H54 (cell line): ENCODE measurements at regions not wholly inside any gene's neighbourhood (a gene's known extent, or its start where the extent isn't known, plus 50 kb on each side); places are given as distances from the start of the nearest gene placed in this dataset.

Experiments used
- DNase-seq: peaks from one replicate; pipeline ENCODE4 v3.0.0; 2011; ENCODE audit warnings: low spot score, mixed read lengths; ENCODE audit not compliant: insufficient read length
- FAIRE-seq: peaks from 3 replicates; lab custom pipeline; 2011; peaks lifted over from hg19 to GRCh38; lab: Jason Lieb, UNC
- POLR2A ChIP-seq: IDR thresholded peaks from 2 replicates; pipeline ENCODE4 v1.6.1; 2011; ENCODE audit warnings: low read depth, mild to moderate bottlenecking, low read length

- TF ChIP-seq POLR2A = no peak
- FAIRE-seq (no peak), DNase-seq (no peak)
These were observed 212.6 kb upstream of the MAN1A1 start for GRCh38 chr6:119562168-119562567.

- DNase-seq (no peak), FAIRE-seq (no peak)
- no peak for TF ChIP-seq POLR2A
These were observed 210.0 kb upstream of the MAN1A1 start for GRCh38 chr6:119559586-119559985.

- TF ChIP-seq POLR2A = no peak
- FAIRE-seq = no peak
- no peak for DNase-seq
These were observed 207.7 kb upstream of the MAN1A1 start for GRCh38 chr6:119557239-119557638.

- DNase-seq (no peak), FAIRE-seq (no peak)
- no peak for TF ChIP-seq POLR2A
These were observed 202.5 kb upstream of the MAN1A1 start for GRCh38 chr6:119552021-119552420.

GRCh38 chr6:119547024-119547423 lies 197.5 kb upstream of the MAN1A1 start:
- no peak for FAIRE-seq
- no peak for DNase-seq
- TF ChIP-seq POLR2A = no peak

GRCh38 chr6:119545245-119545644 lies 195.7 kb upstream of the MAN1A1 start:
- FAIRE-seq = no peak
- no peak for DNase-seq
- TF ChIP-seq POLR2A = no peak

GRCh38 chr6:119544325-119545175 lies 195.0 kb upstream of the MAN1A1 start:
- no peak for TF ChIP-seq POLR2A
- no peak for DNase-seq
- no peak for FAIRE-seq

GRCh38 chr6:119543332-119543731 lies 193.8 kb upstream of the MAN1A1 start:
- FAIRE-seq = no peak
- TF ChIP-seq POLR2A = no peak
- no peak for DNase-seq

- FAIRE-seq (no peak), DNase-seq (no peak)
- no peak for TF ChIP-seq POLR2A
These were observed 192.5 kb upstream of the MAN1A1 start for GRCh38 chr6:119542037-119542436.

GRCh38 chr6:119541132-119541905 lies 191.8 kb upstream of the MAN1A1 start:
- DNase-seq (peak; percentile 7), FAIRE-seq (peak; percentile 79)
- no peak for TF ChIP-seq POLR2A

- no peak for TF ChIP-seq POLR2A
- DNase-seq (no peak), FAIRE-seq (no peak)
These were observed 190.9 kb upstream of the MAN1A1 start for GRCh38 chr6:119540417-119540816.

- DNase-seq = no peak
- no peak for FAIRE-seq
- TF ChIP-seq POLR2A = no peak
These were observed 189.6 kb upstream of the MAN1A1 start for GRCh38 chr6:119539066-119539746.

GRCh38 chr6:119536666-119537065 lies 187.1 kb upstream of the MAN1A1 start:
- FAIRE-seq = no peak
- no peak for DNase-seq
- TF ChIP-seq POLR2A = no peak

- TF ChIP-seq POLR2A = no peak
- no peak for FAIRE-seq
- DNase-seq = no peak
These were observed 185.8 kb upstream of the MAN1A1 start for GRCh38 chr6:119535332-119535731.
